Left ventricle myocardium inferior (tissue), 1 donor: ENCODE measurements at regions not wholly inside any gene's neighbourhood (a gene's known extent, or its start where the extent isn't known, plus 50 kb on each side); places are given as distances from the start of the nearest gene placed in this dataset.

Source experiments
- DNase-seq: peaks from one replicate; pipeline ENCODE4 v3.0.0-alpha.2; 2020
- H3K27ac ChIP-seq: fragments of 200-600 bp; replicated peaks from 2 replicates; pipeline ENCODE4 v1.8.0; 2021
- H3K27me3 ChIP-seq: fragments of 200-600 bp; 2 replicates; pipeline ENCODE4 v1.8.0; 2021; ENCODE audit warnings: low read depth
- H3K36me3 ChIP-seq: fragments of 200-600 bp; 2 replicates; pipeline ENCODE4 v1.8.0; 2021
- H3K4me1 ChIP-seq: fragments of 200-600 bp; 2 replicates; pipeline ENCODE4 v1.8.0; 2021
- H3K4me3 ChIP-seq: fragments of 200-600 bp; 2 replicates; pipeline ENCODE4 v1.8.0; 2021; ENCODE audit warnings: mild to moderate bottlenecking, moderate library complexity
- H3K9me3 ChIP-seq: fragments of 200-600 bp; replicated peaks from 2 replicates; pipeline ENCODE4 v1.8.0; 2021
- CTCF ChIP-seq: fragments of 200-600 bp; IDR thresholded peaks from 2 replicates; pipeline ENCODE4 v1.8.0; 2021; ENCODE audit warnings: antibody characterized with exemption, mild to moderate bottlenecking, borderline replicate concordance
- intact Hi-C: fragments of 100-400 bp; cut with micrococcal nuclease; formaldehyde crosslinking; loops from one replicate; pipeline ENCODE4 v1.11.0; 2022
- donor health status: DM: no; HTN: yes; CAD: no; lungs with severe emphysema.

GRCh38 chr14:62082779-62083178 lies 320.6 kb downstream of the SNAPC1 start:
- DNase-seq, result no peak
- intact Hi-C loops, result no loop called here
- no peak for TF ChIP-seq CTCF

GRCh38 chr14:62084020-62084419 lies 321.8 kb downstream of the SNAPC1 start:
- H3K27ac ChIP-seq, result no peak overlapping the region
- intact Hi-C loops, result no loop called here
- no peaks in the 10 kb centered on the region for H3K27me3 ChIP-seq
- H3K4me1 ChIP-seq, result no peaks in the 10 kb centered on the region
- H3K9me3 ChIP-seq, result peaks cover 11% of the 10 kb centered on the region
- H3K4me3 ChIP-seq, result no peak overlapping the region
- no peaks in the 10 kb centered on the region for H3K36me3 ChIP-seq
- no peak for DNase-seq
- no peak for TF ChIP-seq CTCF

More at GRCh38 chr14:62082779-62083178, 320.6 kb downstream of the SNAPC1 start:
- Histone ChIP-seq H3K27ac (no peak overlapping the region), H3K4me3 (no peak overlapping the region), H3K9me3 (peaks cover 11% of the 10 kb centered on the region), H3K27me3 (no peaks in the 10 kb centered on the region), H3K36me3 (no peaks in the 10 kb centered on the region), H3K4me1 (no peaks in the 10 kb centered on the region)

GRCh38 chr14:62087191-62087590 lies 325.0 kb downstream of the SNAPC1 start:
- Histone ChIP-seq H3K27me3 (no peaks in the 10 kb centered on the region), H3K36me3 (no peaks in the 10 kb centered on the region), H3K4me3 (no peak overlapping the region), H3K27ac (no peak overlapping the region), H3K4me1 (no peaks in the 10 kb centered on the region), H3K9me3 (peaks cover 11% of the 10 kb centered on the region)
- intact Hi-C loops, result no loop called here
- no peak for DNase-seq
- TF ChIP-seq CTCF, result no peak

DNA sequence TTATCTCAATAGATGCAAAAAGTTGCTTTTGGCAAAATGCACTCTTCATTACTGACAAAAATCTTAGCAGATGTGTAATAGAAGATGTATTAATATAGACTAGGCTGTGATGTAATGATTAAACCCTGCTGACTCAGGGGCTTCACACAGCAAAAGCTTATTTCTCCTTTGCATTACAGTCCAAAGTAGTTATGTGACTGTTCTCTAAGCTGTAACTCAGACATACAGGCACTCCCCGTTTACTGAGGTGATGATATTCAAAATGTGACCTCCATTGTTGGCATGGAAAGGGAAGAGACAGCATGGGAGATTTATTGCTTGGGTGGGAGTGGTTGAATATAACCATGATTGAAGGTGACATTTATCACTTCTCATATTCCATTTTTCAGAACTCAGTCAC lies 331.5 kb downstream of the SNAPC1 start:
- no peaks in the 10 kb centered on the region for H3K27me3 ChIP-seq
- no peaks in the 10 kb centered on the region for H3K36me3 ChIP-seq
- H3K4me1 ChIP-seq, result no peaks in the 10 kb centered on the region
- no peak overlapping the region for H3K4me3 ChIP-seq
- H3K9me3 ChIP-seq, result peaks cover 7% of the 10 kb centered on the region
- DNase-seq, result no peak
- intact Hi-C loops, result no loop called here
- no peak for TF ChIP-seq CTCF
- H3K27ac ChIP-seq, result no peak overlapping the region

- no peaks in the 10 kb centered on the region for H3K27me3 ChIP-seq
- no peak for DNase-seq
- no peak overlapping the region for H3K27ac ChIP-seq
- no peaks in the 10 kb centered on the region for H3K4me1 ChIP-seq
- TF ChIP-seq CTCF, result no peak
- H3K9me3 ChIP-seq, result peaks cover 7% of the 10 kb centered on the region
- intact Hi-C loops, result no loop called here
- no peak overlapping the region for H3K4me3 ChIP-seq
- H3K36me3 ChIP-seq, result no peaks in the 10 kb centered on the region
Measured at GRCh38 chr14:62097072-62097471, 334.9 kb downstream of the SNAPC1 start.

DNA sequence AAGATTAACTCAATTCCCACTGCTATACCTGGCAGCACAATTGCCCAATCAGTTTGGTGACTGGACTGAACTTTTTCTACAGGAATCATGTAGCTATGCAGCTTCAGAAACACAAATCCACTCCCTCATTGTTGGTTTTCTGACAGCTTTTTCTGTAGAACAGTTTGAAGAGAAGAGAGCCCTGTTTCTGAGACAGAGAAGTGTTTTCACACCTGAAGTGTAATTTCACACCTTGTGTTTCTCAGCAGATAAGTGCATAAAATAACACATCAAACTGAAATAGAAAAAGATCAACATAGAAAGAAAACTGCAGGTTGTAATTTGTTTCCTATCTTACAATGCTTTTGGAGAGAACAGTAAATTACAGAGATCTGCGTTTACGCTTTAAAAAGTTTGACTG lies 335.6 kb downstream of the SNAPC1 start:
- no peaks in the 10 kb centered on the region for H3K36me3 ChIP-seq
- no peak for TF ChIP-seq CTCF
- intact Hi-C loops, result no loop called here

More for the DNA sequence above, 335.6 kb downstream of the SNAPC1 start:
- Histone ChIP-seq H3K9me3 (peaks cover 7% of the 10 kb centered on the region), H3K27ac (no peak overlapping the region), H3K4me1 (no peaks in the 10 kb centered on the region), H3K27me3 (no peaks in the 10 kb centered on the region), H3K4me3 (no peak overlapping the region)
- no peak for DNase-seq
